ENCODE measurements at regions not wholly inside any gene's neighbourhood (a gene's known extent, or its start where the extent isn't known, plus 50 kb on each side); places are given as distances from the start of the nearest gene placed in this dataset.
A peak's percentile ranks its signal among the peaks of the same experiment; 100 is the strongest.
"Not testable (repeated sequence)": the region's sequence is repeated elsewhere in the genome, so short reads cannot be mapped to it uniquely, and the experiment has no call there.

DNA sequence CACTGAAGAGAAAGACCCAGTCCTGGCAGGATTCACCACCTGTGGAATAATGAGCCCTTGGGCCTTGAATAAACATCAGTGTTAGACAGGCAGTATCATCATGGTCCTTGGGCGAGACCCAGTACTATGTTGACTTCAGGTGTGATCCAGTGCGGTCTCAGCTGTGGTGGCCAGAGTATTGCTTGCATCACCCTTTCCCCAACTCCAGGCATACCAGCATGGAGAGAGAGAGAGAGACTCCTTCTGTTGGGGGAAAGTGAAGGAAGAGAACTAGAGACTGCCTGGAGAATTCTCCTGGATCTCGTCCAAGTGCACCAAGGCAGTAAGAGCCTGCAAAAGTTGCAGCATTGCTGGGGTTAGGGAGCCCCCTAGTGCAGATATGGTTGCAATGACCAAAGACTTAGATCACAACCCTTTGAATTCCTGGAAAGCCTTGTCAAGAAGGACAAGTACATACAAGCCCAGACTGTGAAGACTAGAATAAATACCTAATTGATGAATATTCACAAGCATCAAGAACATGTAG, 61.1 kb upstream of the VAMP7 start:
- peak; percentile 90 for DNase-seq (ENCODE audit: extremely low read depth, low read depth)

GRCh38 chrX:155819525-155819924, 61.6 kb upstream of the VAMP7 start:
- DNase-seq (ENCODE audit: extremely low read depth, low read depth), result no peak

- not testable (repeated sequence) for DNase-seq (ENCODE audit: extremely low read depth, low read depth)
Measured at GRCh38 chrX:155814391-155814790, 66.8 kb upstream of the VAMP7 start.

DNA sequence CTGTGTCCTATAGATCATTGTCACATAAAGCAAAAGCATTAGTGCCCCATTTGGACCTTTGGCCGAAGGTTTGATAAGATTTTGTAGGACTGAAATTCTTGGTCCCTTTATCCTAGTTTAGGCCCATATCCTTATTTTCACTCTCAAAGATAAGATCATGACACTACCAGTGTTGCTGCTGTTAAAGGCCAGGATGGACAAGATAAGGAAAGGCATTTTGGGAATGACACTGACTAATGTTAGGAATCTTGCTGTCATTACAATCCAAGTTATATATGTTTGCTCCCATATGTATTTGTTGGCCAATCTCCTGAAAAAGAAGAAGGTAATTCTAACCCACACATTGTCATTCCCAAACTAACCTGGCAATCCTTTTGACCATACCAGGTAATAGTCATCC, 101.3 kb upstream of the VAMP7 start:
- DNase-seq (ENCODE audit: extremely low read depth, low read depth), result no peak

GRCh38 chrX:155778844-155779553, 102.1 kb upstream of the VAMP7 start:
- no peak for DNase-seq (ENCODE audit: extremely low read depth, low read depth)

DNA sequence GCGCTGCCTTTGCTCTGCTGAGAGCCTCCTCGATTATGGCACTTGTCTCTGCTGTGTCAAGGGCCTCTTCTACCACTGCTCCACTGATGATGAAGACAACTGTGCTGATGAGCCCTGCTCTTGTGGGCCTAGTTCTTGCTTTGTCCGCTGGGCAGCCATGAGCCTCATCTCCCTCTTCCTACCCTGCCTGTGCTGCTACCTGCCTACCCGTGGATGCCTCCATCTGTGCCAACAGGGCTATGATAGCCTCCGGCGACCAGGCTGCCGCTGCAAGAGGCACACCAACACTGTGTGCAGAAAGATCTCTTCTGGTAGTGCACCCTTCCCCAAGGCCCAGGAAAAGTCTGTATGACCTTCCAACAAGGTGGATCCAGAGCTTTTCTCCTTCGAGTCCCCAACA, 106.8 kb upstream of the VAMP7 start:
- no peak for DNase-seq (ENCODE audit: extremely low read depth, low read depth)

DNA sequence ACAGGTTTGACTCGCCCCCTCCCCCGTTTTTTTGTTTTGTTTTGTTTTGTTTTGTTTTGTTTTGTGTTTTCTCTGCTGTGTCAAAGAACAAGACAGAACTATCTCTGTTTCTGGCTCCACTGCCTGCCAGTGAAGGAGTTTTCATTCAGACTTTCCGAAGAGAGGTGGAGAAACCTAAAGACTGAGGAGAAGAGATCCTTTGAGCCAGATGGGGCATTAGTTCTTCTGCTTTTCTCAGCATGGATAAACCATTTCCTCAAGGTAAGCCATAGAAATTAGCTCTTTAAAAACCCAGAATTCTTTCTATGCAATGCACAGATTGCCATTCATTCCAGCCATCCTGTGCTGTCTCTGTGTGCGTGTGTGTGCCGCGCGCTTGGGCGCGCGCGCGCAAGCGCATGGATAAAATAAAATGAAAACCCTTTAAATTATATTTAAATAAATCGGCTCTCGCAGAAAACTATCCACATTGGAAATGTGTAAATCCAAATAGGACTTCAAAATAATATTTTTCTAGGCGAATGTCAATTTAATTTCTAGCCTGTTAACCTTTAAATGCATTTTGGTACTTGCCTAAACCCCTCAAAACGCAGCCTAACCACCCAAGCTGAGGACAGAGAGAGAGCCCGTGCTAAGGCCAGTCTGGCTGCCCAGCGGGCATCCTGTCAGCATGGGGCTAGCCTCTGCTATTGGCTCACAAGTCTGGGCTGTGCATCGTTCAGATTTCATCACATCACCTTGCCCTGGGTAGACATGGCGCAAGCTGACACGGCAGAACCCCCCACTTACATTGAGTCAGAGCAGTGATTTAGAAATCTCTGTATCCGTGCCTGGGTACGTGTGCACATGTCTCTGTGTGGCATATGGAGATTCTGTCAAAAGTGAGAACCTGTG, 113.0 kb upstream of the VAMP7 start:
- peak; percentile 50 for DNase-seq (ENCODE audit: extremely low read depth, low read depth)

- peak; percentile 90 for DNase-seq (ENCODE audit: extremely low read depth, low read depth)
Measured at GRCh38 chrX:155767051-155767875, 113.9 kb upstream of the VAMP7 start.

- no peak for DNase-seq (ENCODE audit: extremely low read depth, low read depth)
Measured at GRCh38 chrX:155766321-155766720, 114.8 kb upstream of the VAMP7 start.

- no peak for DNase-seq (ENCODE audit: extremely low read depth, low read depth)
Measured at GRCh38 chrX:155761185-155761584, 120.0 kb upstream of the VAMP7 start.

- no peak for DNase-seq (ENCODE audit: extremely low read depth, low read depth)
Measured at GRCh38 chrX:155757046-155757759, 123.9 kb upstream of the VAMP7 start.

DNA sequence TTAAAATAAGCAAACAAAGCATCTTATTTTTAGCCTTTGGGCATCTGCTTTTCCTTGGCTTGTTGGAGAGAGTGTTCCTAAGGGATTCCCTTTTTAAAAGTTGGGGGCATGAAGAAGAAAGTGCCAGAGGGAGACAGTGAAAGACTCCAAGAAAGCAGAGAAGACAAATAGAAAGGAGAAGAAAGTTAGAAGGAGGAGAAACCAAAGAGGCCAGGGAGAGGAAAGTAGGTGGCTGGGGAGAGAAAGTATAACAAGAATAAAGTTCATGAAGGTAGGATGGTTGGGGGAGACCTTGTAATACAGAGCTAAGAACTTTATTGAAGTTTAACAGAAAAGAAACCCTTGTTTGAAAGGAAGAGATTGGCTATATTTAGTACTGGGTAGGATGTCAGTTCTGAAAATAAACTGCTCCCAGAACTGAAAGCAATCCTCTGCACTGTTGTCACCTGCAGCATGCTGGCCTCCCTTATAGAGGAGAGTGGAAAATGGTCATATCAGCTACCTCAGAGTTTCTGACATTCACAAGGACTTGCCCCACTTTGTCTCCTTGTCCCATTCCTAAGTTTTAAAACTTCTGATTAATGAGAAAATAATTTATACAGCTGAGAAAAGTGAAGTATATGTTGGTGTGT, 125.3 kb upstream of the VAMP7 start:
- DNase-seq (ENCODE audit: extremely low read depth, low read depth), result no peak

GRCh38 chrX:155751131-155751530, 130.0 kb upstream of the VAMP7 start:
- DNase-seq (ENCODE audit: extremely low read depth, low read depth), result no peak

GRCh38 chrX:155747520-155747919, 133.6 kb upstream of the VAMP7 start:
- no peak for DNase-seq (ENCODE audit: extremely low read depth, low read depth)

DNA sequence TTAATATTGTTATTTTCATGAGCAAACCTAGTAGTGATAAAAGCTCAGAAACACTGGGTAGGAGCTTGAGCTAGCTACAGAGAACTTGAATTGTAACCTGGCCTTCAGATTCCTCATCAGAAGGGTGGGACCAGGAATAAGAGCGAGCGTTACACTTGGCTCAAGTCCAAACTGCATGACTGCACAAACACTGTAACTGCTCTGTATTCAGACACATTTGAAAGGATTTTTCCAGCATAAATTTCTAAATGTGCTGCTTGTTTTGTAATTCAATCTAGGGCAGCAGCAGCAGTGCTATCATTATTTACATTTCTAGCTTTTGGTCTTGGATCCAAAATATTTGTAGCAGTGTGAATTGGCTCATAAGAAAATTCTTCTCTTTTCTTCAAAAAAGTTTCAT, 133.0 kb upstream of the TMLHE start:
- DNase-seq (ENCODE audit: extremely low read depth, low read depth), result peak; percentile 91

- no peak for DNase-seq (ENCODE audit: extremely low read depth, low read depth)
Measured at GRCh38 chrX:155744534-155744933, 131.8 kb upstream of the TMLHE start.

DNA sequence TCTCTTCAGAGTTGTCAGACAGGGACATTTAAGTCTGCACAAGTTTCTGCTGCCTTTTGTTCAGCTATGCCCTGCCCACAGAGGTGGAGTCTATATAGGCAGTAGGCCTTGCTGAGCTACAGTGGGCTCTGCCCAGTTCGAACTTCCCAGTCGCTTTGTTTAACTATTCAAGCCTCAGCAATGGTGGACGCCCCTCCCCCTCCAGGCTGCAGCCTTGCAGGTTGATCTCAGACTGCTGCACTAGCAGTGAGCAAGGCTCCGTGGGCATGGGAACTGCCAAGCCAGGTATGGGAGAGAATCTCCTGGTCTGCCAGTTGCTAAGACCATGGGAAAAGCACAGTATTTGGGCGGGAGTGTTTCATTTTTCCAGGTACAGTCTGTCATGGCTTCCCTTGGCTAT, 115.6 kb upstream of the TMLHE start:
- DNase-seq (ENCODE audit: extremely low read depth, low read depth), result not testable (repeated sequence)

DNA sequence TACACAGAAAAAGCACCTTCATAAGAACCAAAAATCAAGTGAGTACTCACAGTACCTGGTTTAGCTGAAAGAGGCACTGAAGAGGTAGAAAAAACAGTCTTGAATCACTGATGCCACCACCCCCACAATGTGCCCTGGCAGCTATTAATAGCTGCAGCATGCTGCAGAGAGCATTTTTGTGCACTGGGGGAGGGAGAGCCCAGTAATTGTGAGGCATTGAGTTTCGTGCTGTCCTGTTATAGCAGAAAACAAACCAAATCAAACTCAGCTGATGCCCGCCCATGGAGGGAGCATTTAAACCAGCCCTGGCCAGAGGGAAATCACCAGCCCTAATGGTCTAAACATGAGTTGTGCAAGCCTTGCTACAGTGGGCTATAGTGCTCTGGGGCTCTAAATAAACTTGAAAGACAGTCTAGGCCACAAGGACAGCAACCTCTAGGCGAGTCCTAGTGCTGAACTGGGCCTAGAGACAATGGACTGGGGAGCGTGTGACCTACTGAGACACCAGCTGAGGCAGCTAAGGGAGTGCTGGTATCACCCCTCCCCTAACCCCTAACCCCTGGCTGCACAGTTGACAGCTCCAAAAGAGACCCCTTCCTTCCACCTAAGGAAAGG, 106.3 kb upstream of the TMLHE start:
- no peak for DNase-seq (ENCODE audit: extremely low read depth, low read depth)

- no peak for DNase-seq (ENCODE audit: extremely low read depth, low read depth)
Measured at GRCh38 chrX:155715141-155715540, 102.4 kb upstream of the TMLHE start.
